HCT116 (cell line): ENCODE measurements at regions not wholly inside any gene's neighbourhood (a gene's known extent, or its start where the extent isn't known, plus 50 kb on each side); places are given as distances from the start of the nearest gene placed in this dataset.
"Not testable (repeated sequence)": the region's sequence is repeated elsewhere in the genome, so short reads cannot be mapped to it uniquely, and the experiment has no call there.

Experiments
- ATAC-seq: fragments of 200-7000 bp; cut with Tn5 transposase; 2 replicates; pipeline ENCODE4 v1.9.1; 2020; ENCODE audit warnings: mild to moderate bottlenecking, moderate library complexity
- BruUV-seq: library from RNA; stranded (reverse); fragments of 400-500 nt; replicated peaks from 2 replicates; lab custom pipeline; 2021; lab: Mats Ljungman, UMichigan
- CTCF ChIA-PET: fragments of 300-600 bp; sonication (Branson Sonifier 250); formaldehyde crosslinking; loops from one replicate; lab custom pipeline; 2021; ENCODE audit warnings: antibody characterized with exemption; lab: Charles Lee
- POLR2A ChIA-PET: fragments of 300-600, 350-600 bp; sonication (Branson Sonifier 250); formaldehyde crosslinking; loops from one replicate; lab custom pipeline; 2021; ENCODE audit warnings: antibody characterized with exemption; lab: Charles Lee
- RAD21 ChIA-PET, 2 experiments: fragments of 300-600 bp; sonication (Branson Sonifier 250); formaldehyde crosslinking; loops; one replicate each; lab custom pipeline; 2023; ENCODE audit warnings: low total read pairs in 2 of 2; ENCODE audit not compliant: uncharacterized antibody in 2 of 2, unreplicated experiment in 2 of 2, low non-redundant PET in 1 of 2; lab: Charles Lee
- DNase-seq: peaks from one replicate; pipeline ENCODE4 v3.0.0-alpha.2; 2010; ENCODE audit warnings: low read depth, low spot score
- H2AFZ ChIP-seq: fragments of 200-600 bp; shearing (Covaris generic), sonication (generic); 2 replicates; pipeline ENCODE4 v1.6.1; 2017; ENCODE audit warnings: low read depth, mixed run types, mixed read lengths, antibody characterized with exemption, low read length; ENCODE audit not compliant: poor library complexity, severe bottlenecking
- H3K27ac ChIP-seq: 2 replicates; pipeline ENCODE4 v1.5.1; 2012; ENCODE audit warnings: low read depth, low read length
- H3K27me3 ChIP-seq: fragments of 200-600 bp; sonication (generic); 2 replicates; pipeline ENCODE4 v1.6.1; 2016; ENCODE audit warnings: mixed run types, low read length, mixed read lengths; ENCODE audit not compliant: insufficient read depth
- H3K36me3 ChIP-seq, 2 experiments: fragments of 200-500 bp in 1 of 2; fragments of 200-600 bp in 1 of 2; sonication (Bioruptor generic) in 1 of 2; sonication (generic) in 1 of 2; 2 replicates each; pipeline versions ENCODE4 v1.5.1 to v1.6.1; 2014 to 2016; ENCODE audit warnings: low read length in 2 of 2, inconsistent platforms in 1 of 2, mixed read lengths in 1 of 2, mixed run types in 1 of 2; ENCODE audit not compliant: insufficient read depth in 2 of 2, control insufficient read depth in 1 of 2
- H3K4me1 ChIP-seq, 2 experiments: fragments of 200-600 bp in 1 of 2; sonication (generic) in 1 of 2; 2 replicates each; pipeline versions ENCODE4 v1.5.1 to v1.6.1; 2012 to 2017; ENCODE audit warnings: low read length in 2 of 2, inconsistent platforms in 1 of 2, mild to moderate bottlenecking in 1 of 2, mixed read lengths in 1 of 2, mixed run types in 1 of 2, moderate library complexity in 1 of 2; ENCODE audit not compliant: insufficient read depth in 2 of 2, control insufficient read depth in 1 of 2
- H3K4me2 ChIP-seq: fragments of 200-600 bp; sonication (generic); 2 replicates; pipeline ENCODE4 v1.6.1; 2017; ENCODE audit warnings: mixed run types, low read length, mixed read lengths
- H3K4me3 ChIP-seq, 2 experiments: fragments of 200-600 bp in 1 of 2; sonication (generic) in 1 of 2; replicated peaks in 1 of 2; 2 replicates each; pipeline ENCODE4 v1.5.1; 2011 to 2016; ENCODE audit warnings: low read length in 2 of 2, control low read depth in 1 of 2, low read depth in 1 of 2, mild to moderate bottlenecking in 1 of 2, mixed read lengths in 1 of 2, mixed run types in 1 of 2
- H3K79me2 ChIP-seq: fragments of 200-600 bp; sonication (generic); 2 replicates; pipeline ENCODE4 v1.6.1; 2017; ENCODE audit warnings: mild to moderate bottlenecking, mixed run types, low read length, moderate library complexity, mixed read lengths; ENCODE audit not compliant: insufficient read depth
- H3K9ac ChIP-seq: fragments of 200-600 bp; sonication (generic); 2 replicates; pipeline ENCODE4 v1.6.1; 2016; ENCODE audit warnings: low read length, mixed read lengths
- H3K9me2 ChIP-seq: fragments of 200-600 bp; sonication (generic), shearing (Covaris generic); 2 replicates; pipeline ENCODE4 v1.6.1; 2017; ENCODE audit warnings: mixed run types, mild to moderate bottlenecking, moderate library complexity; ENCODE audit not compliant: insufficient read depth
- H3K9me3 ChIP-seq, 2 experiments: fragments of 200-500 bp in 1 of 2; fragments of 200-600 bp in 1 of 2; sonication (Bioruptor generic) in 1 of 2; sonication (generic) in 1 of 2; 2 replicates each; pipeline ENCODE4 v1.6.1; 2014 to 2017; ENCODE audit warnings: low read length in 2 of 2, mixed read lengths in 2 of 2, inconsistent platforms in 1 of 2, low read depth in 1 of 2, mild to moderate bottlenecking in 1 of 2, mixed run types in 1 of 2, moderate library complexity in 1 of 2; ENCODE audit not compliant: control insufficient read depth in 1 of 2, insufficient read depth in 1 of 2
- H4K20me1 ChIP-seq: fragments of 200-600 bp; sonication (generic), shearing (Covaris generic); 2 replicates; pipeline ENCODE4 v1.6.1; 2017; ENCODE audit warnings: mixed run types, mild to moderate bottlenecking, moderate library complexity; ENCODE audit not compliant: insufficient read depth
- EZH2 ChIP-seq: fragments of 200-600 bp; sonication (generic); IDR thresholded peaks from 2 replicates; pipeline ENCODE4 v1.6.1; 2017; ENCODE audit warnings: antibody characterized with exemption, mixed run types
- EZH2phosphoT487 ChIP-seq: fragments of 200-600 bp; IDR thresholded peaks from 2 replicates; pipeline ENCODE4 v1.6.1; 2018; ENCODE audit warnings: antibody characterized with exemption, borderline replicate concordance
- SP1 ChIP-seq: IDR thresholded peaks from 2 replicates; pipeline ENCODE4 v1.6.1; 2012; ENCODE audit warnings: low read depth
- SRF ChIP-seq: IDR thresholded peaks from 2 replicates; pipeline ENCODE4 v1.6.1; 2012; ENCODE audit warnings: low read depth
- TCF7L2 ChIP-seq: IDR thresholded peaks from 2 replicates; pipeline ENCODE4 v1.7.0; 2011; ENCODE audit warnings: borderline replicate concordance, inconsistent platforms; ENCODE audit not compliant: insufficient read depth, insufficient read length; ENCODE audit errors: extremely low read depth
- ZFX ChIP-seq: fragments of 450-650 bp; IDR thresholded peaks from 2 replicates; pipeline ENCODE4 v1.6.1; 2017
- intact Hi-C: fragments of 100-400 bp; cut with micrococcal nuclease; formaldehyde crosslinking; loops from 2 replicates; pipeline ENCODE4 v1.10.0; 2022
- TF ChIP-seq, protein P1 (sequence below), 3 experiments: fragments of 200-600 bp in 1 of 3; sonication (generic) in 1 of 3; IDR thresholded peaks in 2 of 3; conservative IDR thresholded peaks in 1 of 3; 2 replicates each; pipeline ENCODE4 v1.5.1; 2012 to 2017; ENCODE audit warnings: low read depth in 2 of 3, low read length in 2 of 3, antibody characterized with exemption in 1 of 3, borderline replicate concordance in 1 of 3, control low read depth in 1 of 3, mild to moderate bottlenecking in 1 of 3, mixed read lengths in 1 of 3, mixed run types in 1 of 3, moderate library complexity in 1 of 3; ENCODE audit not compliant: insufficient read depth in 1 of 3

DNA sequence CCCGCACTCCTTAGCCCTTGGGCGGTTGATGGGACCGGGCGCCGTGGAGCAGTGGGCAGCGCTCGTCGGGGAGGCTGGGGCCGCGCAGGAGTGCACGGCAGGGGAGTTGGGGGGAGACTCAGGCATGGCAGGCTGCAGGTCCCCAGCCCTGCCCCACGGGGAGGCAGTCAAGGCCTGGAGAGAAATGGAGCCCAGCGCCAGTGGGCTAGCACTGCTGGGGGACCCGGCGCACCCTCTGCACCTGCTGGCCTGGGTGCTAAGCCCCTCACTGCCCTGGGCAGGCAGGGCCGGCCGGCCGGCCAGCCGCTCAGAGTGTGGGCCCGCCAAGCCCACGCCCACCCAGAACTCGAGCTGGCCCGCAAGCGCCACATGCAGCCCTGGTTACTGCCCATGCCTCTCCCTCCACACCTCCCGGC, 147.2 kb upstream of the PITRM1 start (continued):
- TF ChIP-seq, protein P1, sequence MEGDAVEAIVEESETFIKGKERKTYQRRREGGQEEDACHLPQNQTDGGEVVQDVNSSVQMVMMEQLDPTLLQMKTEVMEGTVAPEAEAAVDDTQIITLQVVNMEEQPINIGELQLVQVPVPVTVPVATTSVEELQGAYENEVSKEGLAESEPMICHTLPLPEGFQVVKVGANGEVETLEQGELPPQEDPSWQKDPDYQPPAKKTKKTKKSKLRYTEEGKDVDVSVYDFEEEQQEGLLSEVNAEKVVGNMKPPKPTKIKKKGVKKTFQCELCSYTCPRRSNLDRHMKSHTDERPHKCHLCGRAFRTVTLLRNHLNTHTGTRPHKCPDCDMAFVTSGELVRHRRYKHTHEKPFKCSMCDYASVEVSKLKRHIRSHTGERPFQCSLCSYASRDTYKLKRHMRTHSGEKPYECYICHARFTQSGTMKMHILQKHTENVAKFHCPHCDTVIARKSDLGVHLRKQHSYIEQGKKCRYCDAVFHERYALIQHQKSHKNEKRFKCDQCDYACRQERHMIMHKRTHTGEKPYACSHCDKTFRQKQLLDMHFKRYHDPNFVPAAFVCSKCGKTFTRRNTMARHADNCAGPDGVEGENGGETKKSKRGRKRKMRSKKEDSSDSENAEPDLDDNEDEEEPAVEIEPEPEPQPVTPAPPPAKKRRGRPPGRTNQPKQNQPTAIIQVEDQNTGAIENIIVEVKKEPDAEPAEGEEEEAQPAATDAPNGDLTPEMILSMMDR (IDR thresholded peaks at IDR 0.05 in 2 of 3, conservative IDR thresholded peaks at IDR 0.05 in 1 of 3; ENCODE audit: borderline replicate concordance in 1 of 3, insufficient read depth in 1 of 3, low read depth in 2 of 3, low read length in 2 of 3) = no peak
- TF ChIP-seq EZH2 = no peak
- no peak for TF ChIP-seq SRF
- TF ChIP-seq TCF7L2 = no peak
- TF ChIP-seq ZFX = no peak
- TF ChIP-seq SP1 = no peak
- TF ChIP-seq EZH2phosphoT487 = no peak
- TF ChIP-seq, all 23 proteins: peak for 0

GRCh38 chr10:3318480-3318807, 145.9 kb upstream of the PITRM1 start:
- DNase-seq, intact Hi-C loops, H3K9me2 ChIP-seq, H3K27me3 ChIP-seq, H4K20me1 ChIP-seq, H3K4me2 ChIP-seq, CTCF ChIA-PET, H3K4me3 ChIP-seq, H2AFZ ChIP-seq, ATAC-seq, POLR2A ChIA-PET, H3K79me2 ChIP-seq, H3K9me3 ChIP-seq, H3K9ac ChIP-seq, RAD21 ChIA-PET, H3K27ac ChIP-seq, H3K36me3 ChIP-seq, BruUV-seq: not testable (repeated sequence)
- H3K4me1 ChIP-seq = peaks cover 0 to 14% of the 10 kb centered on the region in 2 experiments; a peak in 3 of 4 replicates

GRCh38 chr10:3317553-3318479, 145.2 kb upstream of the PITRM1 start:
- RAD21 ChIA-PET, ATAC-seq: not testable (repeated sequence)
- peaks cover 0 to 17% of the 10 kb centered on the region in 2 experiments; a peak in 3 of 4 replicates for H3K4me1 ChIP-seq

More at GRCh38 chr10:3317553-3318479, 145.2 kb upstream of the PITRM1 start:
- intact Hi-C loops, H3K27ac ChIP-seq, H3K4me3 ChIP-seq, H3K9me2 ChIP-seq, CTCF ChIA-PET, H3K27me3 ChIP-seq, H3K9ac ChIP-seq, H3K4me2 ChIP-seq, BruUV-seq, POLR2A ChIA-PET, H3K79me2 ChIP-seq, H2AFZ ChIP-seq, H4K20me1 ChIP-seq, H3K36me3 ChIP-seq, H3K9me3 ChIP-seq, DNase-seq: not testable (repeated sequence)
